GM23338 (cell line): ENCODE measurements at regions not wholly inside any gene's neighbourhood (a gene's known extent, or its start where the extent isn't known, plus 50 kb on each side); places are given as distances from the start of the nearest gene placed in this dataset.

ENCODE experiments used
- ATAC-seq: fragments of 200-7000 bp; cut with Tn5 transposase; 3 replicates; pipeline ENCODE4 v1.9.1; 2020
- DNase-seq: peaks from one replicate; pipeline ENCODE4 v3.0.0-alpha.2; 2015; ENCODE audit warnings: low spot score
- H2AFZ ChIP-seq: fragments of 200-600 bp; sonication (generic); 2 replicates; pipeline ENCODE4 v1.8.0; 2016; ENCODE audit warnings: antibody characterized with exemption, mild to moderate bottlenecking, moderate library complexity
- H3F3A ChIP-seq: fragments of 200-600 bp; sonication (generic); replicated peaks from 2 replicates; pipeline ENCODE4 v1.8.0; 2017; ENCODE audit warnings: antibody characterized with exemption, mixed run types, low read depth
- H3K27ac ChIP-seq: fragments of 200-600 bp; sonication (generic); 2 replicates; pipeline ENCODE4 v1.6.1; 2016; ENCODE audit warnings: low read depth
- H3K27me3 ChIP-seq: fragments of 200-600 bp; sonication (generic); 2 replicates; pipeline ENCODE4 v1.8.0; 2016; ENCODE audit warnings: mild to moderate bottlenecking, mixed run types, moderate library complexity; ENCODE audit not compliant: insufficient read depth
- H3K36me3 ChIP-seq: fragments of 200-600 bp; sonication (generic); 2 replicates; pipeline ENCODE4 v1.8.0; 2016; ENCODE audit warnings: mild to moderate bottlenecking; ENCODE audit not compliant: insufficient read depth
- H3K4me1 ChIP-seq: fragments of 200-600 bp; sonication (generic); 2 replicates; pipeline ENCODE4 v1.8.0; 2016; ENCODE audit warnings: mild to moderate bottlenecking, moderate library complexity; ENCODE audit not compliant: insufficient read depth
- H3K4me2 ChIP-seq: fragments of 200-600 bp; sonication (generic); 2 replicates; pipeline ENCODE4 v1.7.1; 2017; ENCODE audit warnings: mixed run types
- H3K4me3 ChIP-seq: fragments of 200-600 bp; sonication (generic); 2 replicates; pipeline ENCODE4 v1.6.1; 2016; ENCODE audit warnings: mixed run types
- H3K79me2 ChIP-seq: fragments of 200-600 bp; sonication (generic); replicated peaks from 2 replicates; pipeline ENCODE4 v1.8.0; 2017; ENCODE audit warnings: mild to moderate bottlenecking; ENCODE audit not compliant: insufficient read depth
- H3K9me2 ChIP-seq: fragments of 200-600 bp; sonication (generic); 2 replicates; pipeline ENCODE4 v1.8.0; 2017; ENCODE audit not compliant: insufficient read depth
- H4K20me1 ChIP-seq: fragments of 200-600 bp; sonication (generic); replicated peaks from 2 replicates; pipeline ENCODE4 v1.8.0; 2017; ENCODE audit warnings: mild to moderate bottlenecking; ENCODE audit not compliant: insufficient read depth
- H3K27ac Mint-ChIP-seq: 2 replicates; pipeline ENCODE4 v1.8.0; 2020; ENCODE audit warnings: inconsistent platforms, mild to moderate bottlenecking, moderate library complexity, mixed read lengths
- H3K27me3 Mint-ChIP-seq: 3 replicates; pipeline ENCODE4 v1.8.0; 2022; ENCODE audit warnings: low read depth, mild to moderate bottlenecking, moderate library complexity, mixed read lengths, inconsistent platforms; ENCODE audit not compliant: insufficient read depth, poor library complexity
- H3K36me3 Mint-ChIP-seq: 3 replicates; pipeline ENCODE4 v1.8.0; 2021; ENCODE audit warnings: low read depth, mild to moderate bottlenecking, inconsistent platforms, moderate library complexity, mixed read lengths
- H3K4me1 Mint-ChIP-seq: 3 replicates; pipeline ENCODE4 v1.8.0; 2020; ENCODE audit warnings: mild to moderate bottlenecking, inconsistent platforms, mixed read lengths
- H3K4me3 Mint-ChIP-seq: 3 replicates; pipeline ENCODE4 v1.8.0; 2021; ENCODE audit warnings: moderate library complexity, mild to moderate bottlenecking, inconsistent platforms, mixed read lengths
- H3K9me3 Mint-ChIP-seq: 3 replicates; pipeline ENCODE4 v1.8.0; 2020; ENCODE audit warnings: moderate library complexity, mild to moderate bottlenecking, inconsistent platforms, mixed read lengths
- CREB1 ChIP-seq: fragments of 250-450 bp; sonication (Bioruptor Pico); IDR thresholded peaks from 2 replicates; pipeline ENCODE4 v1.5.0; 2020; ENCODE audit warnings: low read depth, mild to moderate bottlenecking, moderate library complexity
- EZH2 ChIP-seq: fragments of 200-600 bp; sonication (generic); IDR thresholded peaks from one replicate; pipeline ENCODE4 v1.8.0; 2017; ENCODE audit warnings: antibody characterized with exemption, mild to moderate bottlenecking, low read depth; ENCODE audit not compliant: unreplicated experiment
- EZH2phosphoT487 ChIP-seq: fragments of 200-600 bp; sonication (generic); IDR thresholded peaks from one replicate; pipeline ENCODE4 v1.8.1; 2018; ENCODE audit warnings: antibody characterized with exemption; ENCODE audit not compliant: unreplicated experiment
- JUNB ChIP-seq: IDR thresholded peaks from one replicate; pipeline ENCODE4 v1.6.1; 2016; ENCODE audit warnings: antibody characterized with exemption; ENCODE audit not compliant: unreplicated experiment
- NANOG ChIP-seq: IDR thresholded peaks from 2 replicates; pipeline ENCODE4 v1.6.1; 2016; ENCODE audit warnings: antibody characterized with exemption, borderline replicate concordance
- POLR2AphosphoS5 ChIP-seq: IDR thresholded peaks from 2 replicates; pipeline ENCODE4 v1.6.1; 2016; ENCODE audit warnings: antibody characterized with exemption, low read depth
- STAT1 ChIP-seq: IDR thresholded peaks from one replicate; pipeline ENCODE4 v1.6.1; 2016; ENCODE audit warnings: antibody characterized with exemption; ENCODE audit not compliant: unreplicated experiment
- ZNF114 ChIP-seq: fragments of 250-450 bp; sonication (Bioruptor Pico); IDR thresholded peaks from 2 replicates; pipeline ENCODE4 v1.5.0; 2020; ENCODE audit warnings: mild to moderate bottlenecking, moderate library complexity
- ZNF331 ChIP-seq: fragments of 250-450 bp; sonication (Bioruptor Pico); IDR thresholded peaks from 2 replicates; pipeline ENCODE4 v1.5.0; 2020; ENCODE audit warnings: low read depth, mild to moderate bottlenecking, moderate library complexity
- TF ChIP-seq, protein P1 (sequence below): IDR thresholded peaks from 2 replicates; pipeline ENCODE4 v1.6.1; 2016; ENCODE audit warnings: antibody characterized with exemption
- TF ChIP-seq, protein P2 (sequence below), 2 experiments: fragments of 200-600 bp in 1 of 2; sonication (generic) in 1 of 2; conservative IDR thresholded peaks; 2 replicates each; pipeline versions ENCODE4 v1.5.1 to v1.6.1; 2016 to 2017; ENCODE audit warnings: antibody characterized with exemption in 2 of 2, low read depth in 2 of 2, mild to moderate bottlenecking in 2 of 2, moderate library complexity in 1 of 2
- TF ChIP-seq, protein P3 (sequence below): IDR thresholded peaks from one replicate; pipeline ENCODE4 v1.6.1; 2018; ENCODE audit warnings: antibody characterized with exemption; ENCODE audit not compliant: unreplicated experiment
- TF ChIP-seq, protein P4 (sequence below): fragments of 250-450 bp; sonication (Bioruptor Pico); IDR thresholded peaks from 2 replicates; pipeline ENCODE4 v1.5.0; 2020; ENCODE audit warnings: mild to moderate bottlenecking, moderate library complexity

DNA sequence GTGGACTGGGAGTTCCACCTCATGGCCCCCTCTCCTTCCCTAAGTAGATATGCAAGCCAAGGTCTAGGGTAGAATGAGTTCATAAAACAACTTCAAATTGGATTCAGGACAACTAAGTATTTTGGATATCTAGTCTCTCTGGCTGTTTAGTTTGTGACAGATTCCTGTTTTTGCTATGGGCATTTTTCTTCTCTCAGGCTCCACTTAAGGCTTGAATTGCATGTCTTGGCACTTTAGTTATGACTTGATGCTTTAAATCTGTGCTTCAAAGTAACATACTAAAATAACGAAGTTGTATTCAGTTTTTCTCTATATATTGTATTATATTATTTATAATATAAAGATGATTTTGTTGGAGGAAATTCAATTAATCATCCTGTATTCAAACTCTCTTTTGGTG is 873.4 kb upstream of the MBL2 start (continued):
- no peak for TF ChIP-seq EZH2phosphoT487
- TF ChIP-seq POLR2AphosphoS5: no peak
- no peak for TF ChIP-seq CREB1

DNA sequence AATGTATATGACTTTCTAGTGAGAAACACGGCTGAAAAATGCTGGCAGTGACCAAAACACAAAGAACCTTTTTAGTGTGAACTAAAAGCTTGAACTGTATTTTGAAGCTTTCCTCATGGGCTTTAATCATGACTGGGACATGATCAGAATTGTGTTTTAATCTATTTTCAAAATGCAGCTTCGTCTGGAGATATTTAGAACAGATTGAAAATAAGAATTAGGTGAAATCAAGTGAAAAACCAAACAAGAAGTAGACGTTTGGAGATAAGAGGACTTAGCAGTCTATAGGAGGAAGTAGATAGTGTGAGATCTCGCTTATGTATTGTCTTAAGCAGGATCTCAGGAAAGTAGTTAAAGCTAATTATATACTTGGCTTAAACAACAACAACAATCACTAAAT is 865.4 kb upstream of the MBL2 start:
- H4K20me1 ChIP-seq: no peaks in the 10 kb centered on the region
- no peak overlapping the region for H3K27ac ChIP-seq
- no peaks in the 10 kb centered on the region for H3K79me2 ChIP-seq
- no peaks in the 10 kb centered on the region for H3K36me3 ChIP-seq
- peaks cover 2% of the 10 kb centered on the region for H3K27me3 Mint-ChIP-seq
- no peaks in the 10 kb centered on the region for H3K9me2 ChIP-seq
- H3K4me1 ChIP-seq: peaks cover 10% of the 10 kb centered on the region; the same call in 1 of the 2 replicates
- H3K36me3 Mint-ChIP-seq: no peaks in the 10 kb centered on the region
- H3K27ac Mint-ChIP-seq: no peak overlapping the region
- no peak overlapping the region for H3K4me3 Mint-ChIP-seq
- no peaks in the 10 kb centered on the region; the same call in 2 of the 3 replicates for H3K4me1 Mint-ChIP-seq
- DNase-seq (no peak), ATAC-seq (no peak)
- TF ChIP-seq ZNF114 (CRISPR knock-in tag) (no peak), EZH2phosphoT487 (no peak), STAT1 (no peak), JUNB (no peak), ZNF331 (CRISPR knock-in tag) (no peak), NANOG (no peak), POLR2AphosphoS5 (no peak), EZH2 (no peak), CREB1 (no peak)
- TF ChIP-seq, protein P1, sequence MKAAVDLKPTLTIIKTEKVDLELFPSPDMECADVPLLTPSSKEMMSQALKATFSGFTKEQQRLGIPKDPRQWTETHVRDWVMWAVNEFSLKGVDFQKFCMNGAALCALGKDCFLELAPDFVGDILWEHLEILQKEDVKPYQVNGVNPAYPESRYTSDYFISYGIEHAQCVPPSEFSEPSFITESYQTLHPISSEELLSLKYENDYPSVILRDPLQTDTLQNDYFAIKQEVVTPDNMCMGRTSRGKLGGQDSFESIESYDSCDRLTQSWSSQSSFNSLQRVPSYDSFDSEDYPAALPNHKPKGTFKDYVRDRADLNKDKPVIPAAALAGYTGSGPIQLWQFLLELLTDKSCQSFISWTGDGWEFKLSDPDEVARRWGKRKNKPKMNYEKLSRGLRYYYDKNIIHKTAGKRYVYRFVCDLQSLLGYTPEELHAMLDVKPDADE: no peak
- TF ChIP-seq, protein P2, sequence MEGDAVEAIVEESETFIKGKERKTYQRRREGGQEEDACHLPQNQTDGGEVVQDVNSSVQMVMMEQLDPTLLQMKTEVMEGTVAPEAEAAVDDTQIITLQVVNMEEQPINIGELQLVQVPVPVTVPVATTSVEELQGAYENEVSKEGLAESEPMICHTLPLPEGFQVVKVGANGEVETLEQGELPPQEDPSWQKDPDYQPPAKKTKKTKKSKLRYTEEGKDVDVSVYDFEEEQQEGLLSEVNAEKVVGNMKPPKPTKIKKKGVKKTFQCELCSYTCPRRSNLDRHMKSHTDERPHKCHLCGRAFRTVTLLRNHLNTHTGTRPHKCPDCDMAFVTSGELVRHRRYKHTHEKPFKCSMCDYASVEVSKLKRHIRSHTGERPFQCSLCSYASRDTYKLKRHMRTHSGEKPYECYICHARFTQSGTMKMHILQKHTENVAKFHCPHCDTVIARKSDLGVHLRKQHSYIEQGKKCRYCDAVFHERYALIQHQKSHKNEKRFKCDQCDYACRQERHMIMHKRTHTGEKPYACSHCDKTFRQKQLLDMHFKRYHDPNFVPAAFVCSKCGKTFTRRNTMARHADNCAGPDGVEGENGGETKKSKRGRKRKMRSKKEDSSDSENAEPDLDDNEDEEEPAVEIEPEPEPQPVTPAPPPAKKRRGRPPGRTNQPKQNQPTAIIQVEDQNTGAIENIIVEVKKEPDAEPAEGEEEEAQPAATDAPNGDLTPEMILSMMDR (conservative IDR thresholded peaks at IDR 0.05; ENCODE audit: low read depth in 2 of 2): no peak
- TF ChIP-seq, protein P3, sequence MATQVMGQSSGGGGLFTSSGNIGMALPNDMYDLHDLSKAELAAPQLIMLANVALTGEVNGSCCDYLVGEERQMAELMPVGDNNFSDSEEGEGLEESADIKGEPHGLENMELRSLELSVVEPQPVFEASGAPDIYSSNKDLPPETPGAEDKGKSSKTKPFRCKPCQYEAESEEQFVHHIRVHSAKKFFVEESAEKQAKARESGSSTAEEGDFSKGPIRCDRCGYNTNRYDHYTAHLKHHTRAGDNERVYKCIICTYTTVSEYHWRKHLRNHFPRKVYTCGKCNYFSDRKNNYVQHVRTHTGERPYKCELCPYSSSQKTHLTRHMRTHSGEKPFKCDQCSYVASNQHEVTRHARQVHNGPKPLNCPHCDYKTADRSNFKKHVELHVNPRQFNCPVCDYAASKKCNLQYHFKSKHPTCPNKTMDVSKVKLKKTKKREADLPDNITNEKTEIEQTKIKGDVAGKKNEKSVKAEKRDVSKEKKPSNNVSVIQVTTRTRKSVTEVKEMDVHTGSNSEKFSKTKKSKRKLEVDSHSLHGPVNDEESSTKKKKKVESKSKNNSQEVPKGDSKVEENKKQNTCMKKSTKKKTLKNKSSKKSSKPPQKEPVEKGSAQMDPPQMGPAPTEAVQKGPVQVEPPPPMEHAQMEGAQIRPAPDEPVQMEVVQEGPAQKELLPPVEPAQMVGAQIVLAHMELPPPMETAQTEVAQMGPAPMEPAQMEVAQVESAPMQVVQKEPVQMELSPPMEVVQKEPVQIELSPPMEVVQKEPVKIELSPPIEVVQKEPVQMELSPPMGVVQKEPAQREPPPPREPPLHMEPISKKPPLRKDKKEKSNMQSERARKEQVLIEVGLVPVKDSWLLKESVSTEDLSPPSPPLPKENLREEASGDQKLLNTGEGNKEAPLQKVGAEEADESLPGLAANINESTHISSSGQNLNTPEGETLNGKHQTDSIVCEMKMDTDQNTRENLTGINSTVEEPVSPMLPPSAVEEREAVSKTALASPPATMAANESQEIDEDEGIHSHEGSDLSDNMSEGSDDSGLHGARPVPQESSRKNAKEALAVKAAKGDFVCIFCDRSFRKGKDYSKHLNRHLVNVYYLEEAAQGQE: no peak
- TF ChIP-seq, protein P4, sequence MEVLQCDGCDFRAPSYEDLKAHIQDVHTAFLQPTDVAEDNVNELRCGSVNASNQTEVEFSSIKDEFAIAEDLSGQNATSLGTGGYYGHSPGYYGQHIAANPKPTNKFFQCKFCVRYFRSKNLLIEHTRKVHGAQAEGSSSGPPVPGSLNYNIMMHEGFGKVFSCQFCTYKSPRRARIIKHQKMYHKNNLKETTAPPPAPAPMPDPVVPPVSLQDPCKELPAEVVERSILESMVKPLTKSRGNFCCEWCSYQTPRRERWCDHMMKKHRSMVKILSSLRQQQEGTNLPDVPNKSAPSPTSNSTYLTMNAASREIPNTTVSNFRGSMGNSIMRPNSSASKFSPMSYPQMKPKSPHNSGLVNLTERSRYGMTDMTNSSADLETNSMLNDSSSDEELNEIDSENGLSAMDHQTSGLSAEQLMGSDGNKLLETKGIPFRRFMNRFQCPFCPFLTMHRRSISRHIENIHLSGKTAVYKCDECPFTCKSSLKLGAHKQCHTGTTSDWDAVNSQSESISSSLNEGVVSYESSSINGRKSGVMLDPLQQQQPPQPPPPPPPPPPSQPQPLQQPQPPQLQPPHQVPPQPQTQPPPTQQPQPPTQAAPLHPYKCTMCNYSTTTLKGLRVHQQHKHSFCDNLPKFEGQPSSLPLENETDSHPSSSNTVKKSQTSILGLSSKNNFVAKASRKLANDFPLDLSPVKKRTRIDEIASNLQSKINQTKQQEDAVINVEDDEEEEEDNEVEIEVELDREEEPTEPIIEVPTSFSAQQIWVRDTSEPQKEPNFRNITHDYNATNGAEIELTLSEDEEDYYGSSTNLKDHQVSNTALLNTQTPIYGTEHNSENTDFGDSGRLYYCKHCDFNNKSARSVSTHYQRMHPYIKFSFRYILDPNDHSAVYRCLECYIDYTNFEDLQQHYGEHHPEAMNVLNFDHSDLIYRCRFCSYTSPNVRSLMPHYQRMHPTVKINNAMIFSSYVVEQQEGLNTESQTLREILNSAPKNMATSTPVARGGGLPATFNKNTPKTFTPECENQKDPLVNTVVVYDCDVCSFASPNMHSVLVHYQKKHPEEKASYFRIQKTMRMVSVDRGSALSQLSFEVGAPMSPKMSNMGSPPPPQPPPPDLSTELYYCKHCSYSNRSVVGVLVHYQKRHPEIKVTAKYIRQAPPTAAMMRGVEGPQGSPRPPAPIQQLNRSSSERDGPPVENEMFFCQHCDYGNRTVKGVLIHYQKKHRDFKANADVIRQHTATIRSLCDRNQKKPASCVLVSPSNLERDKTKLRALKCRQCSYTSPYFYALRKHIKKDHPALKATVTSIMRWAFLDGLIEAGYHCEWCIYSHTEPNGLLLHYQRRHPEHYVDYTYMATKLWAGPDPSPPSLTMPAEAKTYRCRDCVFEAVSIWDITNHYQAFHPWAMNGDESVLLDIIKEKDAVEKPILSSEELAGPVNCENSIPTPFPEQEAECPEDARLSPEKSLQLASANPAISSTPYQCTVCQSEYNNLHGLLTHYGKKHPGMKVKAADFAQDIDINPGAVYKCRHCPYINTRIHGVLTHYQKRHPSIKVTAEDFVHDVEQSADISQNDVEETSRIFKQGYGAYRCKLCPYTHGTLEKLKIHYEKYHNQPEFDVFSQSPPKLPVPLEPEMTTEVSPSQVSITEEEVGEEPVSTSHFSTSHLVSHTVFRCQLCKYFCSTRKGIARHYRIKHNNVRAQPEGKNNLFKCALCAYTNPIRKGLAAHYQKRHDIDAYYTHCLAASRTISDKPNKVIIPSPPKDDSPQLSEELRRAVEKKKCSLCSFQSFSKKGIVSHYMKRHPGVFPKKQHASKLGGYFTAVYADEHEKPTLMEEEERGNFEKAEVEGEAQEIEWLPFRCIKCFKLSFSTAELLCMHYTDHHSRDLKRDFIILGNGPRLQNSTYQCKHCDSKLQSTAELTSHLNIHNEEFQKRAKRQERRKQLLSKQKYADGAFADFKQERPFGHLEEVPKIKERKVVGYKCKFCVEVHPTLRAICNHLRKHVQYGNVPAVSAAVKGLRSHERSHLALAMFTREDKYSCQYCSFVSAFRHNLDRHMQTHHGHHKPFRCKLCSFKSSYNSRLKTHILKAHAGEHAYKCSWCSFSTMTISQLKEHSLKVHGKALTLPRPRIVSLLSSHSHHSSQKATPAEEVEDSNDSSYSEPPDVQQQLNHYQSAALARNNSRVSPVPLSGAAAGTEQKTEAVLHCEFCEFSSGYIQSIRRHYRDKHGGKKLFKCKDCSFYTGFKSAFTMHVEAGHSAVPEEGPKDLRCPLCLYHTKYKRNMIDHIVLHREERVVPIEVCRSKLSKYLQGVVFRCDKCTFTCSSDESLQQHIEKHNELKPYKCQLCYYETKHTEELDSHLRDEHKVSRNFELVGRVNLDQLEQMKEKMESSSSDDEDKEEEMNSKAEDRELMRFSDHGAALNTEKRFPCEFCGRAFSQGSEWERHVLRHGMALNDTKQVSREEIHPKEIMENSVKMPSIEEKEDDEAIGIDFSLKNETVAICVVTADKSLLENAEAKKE (CRISPR knock-in tag): no peak
- no peaks in the 10 kb centered on the region for H3F3A ChIP-seq
- H2AFZ ChIP-seq: peak overlapping the region; percentile 66; the same call in 1 of the 2 replicates
- H3K4me3 ChIP-seq: no peak overlapping the region
- H3K27me3 ChIP-seq: no peaks in the 10 kb centered on the region
- no peaks in the 10 kb centered on the region for H3K9me3 Mint-ChIP-seq
- H3K4me2 ChIP-seq: no peak overlapping the region
